ENCODE measurements at regions not wholly inside any gene's neighbourhood (a gene's known extent, or its start where the extent isn't known, plus 50 kb on each side); places are given as distances from the start of the nearest gene placed in this dataset.

DNA sequence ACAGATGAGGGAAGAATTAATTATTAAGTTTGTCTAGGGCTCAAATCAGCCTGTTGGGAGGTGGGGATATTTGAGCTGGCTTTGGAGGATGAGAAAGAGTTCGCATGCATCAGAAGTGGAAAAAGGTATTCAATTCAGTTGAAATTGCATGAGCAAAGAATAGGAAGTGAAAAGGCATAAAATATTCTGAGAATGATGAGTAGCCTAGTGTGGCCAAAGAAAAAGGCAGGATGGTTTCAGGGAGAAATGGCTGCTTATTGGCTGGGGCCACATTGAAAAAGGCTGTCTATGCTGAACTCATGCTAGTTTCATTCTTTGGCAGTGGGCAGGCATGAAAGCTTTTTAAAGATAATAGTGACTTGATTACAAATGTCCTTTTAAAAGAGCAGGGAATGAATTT, 235.4 kb upstream of the RIOK2 start:
- ChIA-PET POLR2A (no interaction called here), CTCF (no interaction called here)
- no peaks in the 10 kb centered on the region for H3K4me1 ChIP-seq (ENCODE audit: insufficient read depth, low read length)
- no peak for TF ChIP-seq CTCF (IDR thresholded peaks at IDR 0.05)
- no peaks in the 10 kb centered on the region for H3K27me3 ChIP-seq (ENCODE audit: control insufficient read depth in 1 of 2, insufficient read depth in 2 of 2, low read length in 2 of 2)
- ATAC-seq (ENCODE audit: poor library complexity) (no peak), DNase-seq (no peak)
- no peaks in the 10 kb centered on the region for H3K36me3 ChIP-seq (ENCODE audit: insufficient read depth, low read length)
- H3K27ac ChIP-seq (ENCODE audit: low read depth in 1 of 2, low read length in 2 of 2), result no peak overlapping the region
- Mint-ChIP-seq H3K4me3 (no peak overlapping the region), H3K27me3 (no peaks in the 10 kb centered on the region), H3K9me3 (no peaks in the 10 kb centered on the region), H3K36me3 (ENCODE audit: low read depth) (no peaks in the 10 kb centered on the region), H3K4me1 (ENCODE audit: low read depth) (no peaks in the 10 kb centered on the region), H3K27ac (no peak overlapping the region)
- H3K4me3 ChIP-seq (ENCODE audit: low read length), result no peak overlapping the region
- intact Hi-C loops (cut with DNase I, micrococcal nuclease), result no loop called here
- H3K9me3 ChIP-seq (ENCODE audit: control insufficient read depth in 1 of 2, insufficient read depth in 1 of 2, low read length in 2 of 2), result no peaks in the 10 kb centered on the region

- H3K27ac Mint-ChIP-seq, result no peak overlapping the region
- H3K9me3 Mint-ChIP-seq, result no peaks in the 10 kb centered on the region
- no peaks in the 10 kb centered on the region for H3K27me3 ChIP-seq (ENCODE audit: control insufficient read depth in 1 of 2, insufficient read depth in 2 of 2, low read length in 2 of 2)
- H3K27ac ChIP-seq (ENCODE audit: low read depth in 1 of 2, low read length in 2 of 2), result no peak overlapping the region
- no peaks in the 10 kb centered on the region for H3K27me3 Mint-ChIP-seq
- no peak for ATAC-seq (ENCODE audit: poor library complexity)
- H3K36me3 ChIP-seq (ENCODE audit: insufficient read depth, low read length), result no peaks in the 10 kb centered on the region
- no peak for DNase-seq
- intact Hi-C loops (cut with DNase I, micrococcal nuclease), result no loop called here
- CTCF ChIA-PET, result no interaction called here
- no peak for TF ChIP-seq CTCF (IDR thresholded peaks at IDR 0.05)
- H3K4me1 ChIP-seq (ENCODE audit: insufficient read depth, low read length), result no peaks in the 10 kb centered on the region
- H3K4me3 Mint-ChIP-seq, result no peak overlapping the region
- POLR2A ChIA-PET, result no interaction called here
- no peaks in the 10 kb centered on the region for H3K36me3 Mint-ChIP-seq (ENCODE audit: low read depth)
- no peaks in the 10 kb centered on the region for H3K4me1 Mint-ChIP-seq (ENCODE audit: low read depth)
- H3K4me3 ChIP-seq (ENCODE audit: low read length), result no peak overlapping the region
- no peaks in the 10 kb centered on the region for H3K9me3 ChIP-seq (ENCODE audit: control insufficient read depth in 1 of 2, insufficient read depth in 1 of 2, low read length in 2 of 2)
Observed at GRCh38 chr5:97420646-97421045, 237.6 kb upstream of the RIOK2 start.

GRCh38 chr5:97422678-97423077, 239.6 kb upstream of the RIOK2 start:
- ATAC-seq (ENCODE audit: poor library complexity) (no peak), DNase-seq (no peak)
- intact Hi-C loops (cut with DNase I, micrococcal nuclease), result no loop called here
- CTCF ChIA-PET, result no interaction called here
- Mint-ChIP-seq H3K4me1 (ENCODE audit: low read depth) (no peaks in the 10 kb centered on the region), H3K4me3 (no peak overlapping the region), H3K9me3 (no peaks in the 10 kb centered on the region), H3K27me3 (no peaks in the 10 kb centered on the region), H3K27ac (no peak overlapping the region), H3K36me3 (ENCODE audit: low read depth) (no peaks in the 10 kb centered on the region)
- no peaks in the 10 kb centered on the region for H3K36me3 ChIP-seq (ENCODE audit: insufficient read depth, low read length)
- no peaks in the 10 kb centered on the region for H3K9me3 ChIP-seq (ENCODE audit: control insufficient read depth in 1 of 2, insufficient read depth in 1 of 2, low read length in 2 of 2)
- no peak overlapping the region for H3K27ac ChIP-seq (ENCODE audit: low read depth in 1 of 2, low read length in 2 of 2)
- H3K4me3 ChIP-seq (ENCODE audit: low read length), result no peak overlapping the region
- no peaks in the 10 kb centered on the region for H3K4me1 ChIP-seq (ENCODE audit: insufficient read depth, low read length)
- POLR2A ChIA-PET, result no interaction called here
- TF ChIP-seq CTCF (IDR thresholded peaks at IDR 0.05), result no peak
- no peaks in the 10 kb centered on the region for H3K27me3 ChIP-seq (ENCODE audit: control insufficient read depth in 1 of 2, insufficient read depth in 2 of 2, low read length in 2 of 2)
